GM08714 (cell line): ENCODE measurements at regions not wholly inside any gene's neighbourhood (a gene's known extent, or its start where the extent isn't known, plus 50 kb on each side); places are given as distances from the start of the nearest gene placed in this dataset.
"Not testable (repeated sequence)": the region's sequence is repeated elsewhere in the genome, so short reads cannot be mapped to it uniquely, and the experiment has no call there.

Experiments used
- H3K4me3 ChIP-seq: fragments of 200-500 bp; sonication (Bioruptor generic); 2 replicates; pipeline ENCODE4 v1.5.1; 2014; ENCODE audit warnings: mild to moderate bottlenecking, low read length, inconsistent platforms
- ZNF274 ChIP-seq: IDR thresholded peaks from 2 replicates; pipeline ENCODE4 v1.6.1; 2012; ENCODE audit warnings: mild to moderate bottlenecking, low read depth, low read length

- H3K4me3 ChIP-seq = no peak overlapping the region
- TF ChIP-seq ZNF274 = no peak
These were observed 869.6 kb downstream of the TAF11L14 start for GRCh38 chr5:18503797-18504328.

- no peak overlapping the region for H3K4me3 ChIP-seq
- no peak for TF ChIP-seq ZNF274
These were observed 872.9 kb downstream of the TAF11L14 start for GRCh38 chr5:18507114-18507513.

GRCh38 chr5:18517641-18518380 lies 883.6 kb downstream of the TAF11L14 start:
- no peak overlapping the region for H3K4me3 ChIP-seq
- TF ChIP-seq ZNF274 = no peak

- no peak for TF ChIP-seq ZNF274
- no peak overlapping the region for H3K4me3 ChIP-seq
These were observed 889.1 kb downstream of the TAF11L14 start for GRCh38 chr5:18523380-18523779.

- no peak for TF ChIP-seq ZNF274
- H3K4me3 ChIP-seq = no peak overlapping the region
These were observed 892.6 kb downstream of the TAF11L14 start for GRCh38 chr5:18526792-18527405.

- H3K4me3 ChIP-seq = no peak overlapping the region
- no peak for TF ChIP-seq ZNF274
These were observed 898.9 kb downstream of the TAF11L14 start for GRCh38 chr5:18533137-18533536.

- no peak for TF ChIP-seq ZNF274
- H3K4me3 ChIP-seq = no peak overlapping the region
These were observed 899.9 kb downstream of the TAF11L14 start for GRCh38 chr5:18534119-18534518.

- not testable (repeated sequence) for H3K4me3 ChIP-seq
These were observed 901.5 kb downstream of the TAF11L14 start for GRCh38 chr5:18535753-18536152.

GRCh38 chr5:18544421-18544820 lies 910.2 kb downstream of the TAF11L14 start:
- H3K4me3 ChIP-seq = no peak overlapping the region
- TF ChIP-seq ZNF274 = no peak

GRCh38 chr5:18546591-18546990 lies 912.3 kb downstream of the TAF11L14 start:
- no peak for TF ChIP-seq ZNF274
- H3K4me3 ChIP-seq = no peak overlapping the region

GRCh38 chr5:18551716-18552115 lies 917.5 kb downstream of the TAF11L14 start:
- H3K4me3 ChIP-seq = no peak overlapping the region
- TF ChIP-seq ZNF274 = no peak

- no peak overlapping the region for H3K4me3 ChIP-seq
- TF ChIP-seq ZNF274 = no peak
These were observed 919.0 kb downstream of the TAF11L14 start for GRCh38 chr5:18553269-18553668.

GRCh38 chr5:18560602-18561001 lies 926.3 kb downstream of the TAF11L14 start:
- TF ChIP-seq ZNF274 = no peak
- H3K4me3 ChIP-seq = no peak overlapping the region

- H3K4me3 ChIP-seq = no peak overlapping the region
- TF ChIP-seq ZNF274 = no peak
These were observed 929.6 kb downstream of the TAF11L14 start for GRCh38 chr5:18563853-18564252.

GRCh38 chr5:18566671-18567070 lies 932.4 kb downstream of the TAF11L14 start:
- no peak overlapping the region for H3K4me3 ChIP-seq
- no peak for TF ChIP-seq ZNF274
